BE2C (cell line): ENCODE measurements at regions not wholly inside any gene's neighbourhood (a gene's known extent, or its start where the extent isn't known, plus 50 kb on each side); places are given as distances from the start of the nearest gene placed in this dataset.

Experiments
- DNase-seq: peaks from one replicate; pipeline ENCODE4 v3.0.0-alpha.2; 2020
- H3K27me3 ChIP-seq: fragments of 250-450 bp; sonication (Bioruptor Pico); 2 replicates; pipeline ENCODE4 v1.5.1; 2020; ENCODE audit warnings: mild to moderate bottlenecking
- H3K36me3 ChIP-seq: fragments of 250-450 bp; sonication (Bioruptor Pico); 2 replicates; pipeline ENCODE4 v1.5.1; 2020; ENCODE audit warnings: mild to moderate bottlenecking
- H3K4me1 ChIP-seq: fragments of 250-450 bp; sonication (Bioruptor Pico); 2 replicates; pipeline ENCODE4 v1.5.1; 2020
- H3K4me3 ChIP-seq: 2 replicates; pipeline ENCODE4 v1.5.1; 2011; ENCODE audit warnings: low read depth, low read length
- H3K9me3 ChIP-seq: fragments of 250-450 bp; sonication (Bioruptor Pico); 2 replicates; pipeline ENCODE4 v1.5.1; 2020
- TF ChIP-seq, protein P1 (sequence below): IDR thresholded peaks from 2 replicates; pipeline ENCODE4 v1.5.1; 2012; ENCODE audit warnings: mild to moderate bottlenecking, low read depth, low read length

GRCh38 chr1:234713440-234713839, 103.5 kb upstream of the IRF2BP2 start:
- Histone ChIP-seq H3K9me3 (no peaks in the 10 kb centered on the region), H3K4me1 (peaks cover 9% of the 10 kb centered on the region), H3K36me3 (no peaks in the 10 kb centered on the region), H3K4me3 (no peak overlapping the region), H3K27me3 (no peaks in the 10 kb centered on the region)
- TF ChIP-seq, protein P1, sequence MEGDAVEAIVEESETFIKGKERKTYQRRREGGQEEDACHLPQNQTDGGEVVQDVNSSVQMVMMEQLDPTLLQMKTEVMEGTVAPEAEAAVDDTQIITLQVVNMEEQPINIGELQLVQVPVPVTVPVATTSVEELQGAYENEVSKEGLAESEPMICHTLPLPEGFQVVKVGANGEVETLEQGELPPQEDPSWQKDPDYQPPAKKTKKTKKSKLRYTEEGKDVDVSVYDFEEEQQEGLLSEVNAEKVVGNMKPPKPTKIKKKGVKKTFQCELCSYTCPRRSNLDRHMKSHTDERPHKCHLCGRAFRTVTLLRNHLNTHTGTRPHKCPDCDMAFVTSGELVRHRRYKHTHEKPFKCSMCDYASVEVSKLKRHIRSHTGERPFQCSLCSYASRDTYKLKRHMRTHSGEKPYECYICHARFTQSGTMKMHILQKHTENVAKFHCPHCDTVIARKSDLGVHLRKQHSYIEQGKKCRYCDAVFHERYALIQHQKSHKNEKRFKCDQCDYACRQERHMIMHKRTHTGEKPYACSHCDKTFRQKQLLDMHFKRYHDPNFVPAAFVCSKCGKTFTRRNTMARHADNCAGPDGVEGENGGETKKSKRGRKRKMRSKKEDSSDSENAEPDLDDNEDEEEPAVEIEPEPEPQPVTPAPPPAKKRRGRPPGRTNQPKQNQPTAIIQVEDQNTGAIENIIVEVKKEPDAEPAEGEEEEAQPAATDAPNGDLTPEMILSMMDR: no peak
- DNase-seq: no peak

- no peaks in the 10 kb centered on the region for H3K27me3 ChIP-seq
- H3K9me3 ChIP-seq: no peaks in the 10 kb centered on the region
- H3K4me3 ChIP-seq: no peak overlapping the region
- H3K36me3 ChIP-seq: no peaks in the 10 kb centered on the region
- H3K4me1 ChIP-seq: peaks cover 8% of the 10 kb centered on the region
- DNase-seq: no peak
- TF ChIP-seq, protein P1: no peak
These were observed 102.9 kb upstream of the IRF2BP2 start for GRCh38 chr1:234712891-234713305.

DNA sequence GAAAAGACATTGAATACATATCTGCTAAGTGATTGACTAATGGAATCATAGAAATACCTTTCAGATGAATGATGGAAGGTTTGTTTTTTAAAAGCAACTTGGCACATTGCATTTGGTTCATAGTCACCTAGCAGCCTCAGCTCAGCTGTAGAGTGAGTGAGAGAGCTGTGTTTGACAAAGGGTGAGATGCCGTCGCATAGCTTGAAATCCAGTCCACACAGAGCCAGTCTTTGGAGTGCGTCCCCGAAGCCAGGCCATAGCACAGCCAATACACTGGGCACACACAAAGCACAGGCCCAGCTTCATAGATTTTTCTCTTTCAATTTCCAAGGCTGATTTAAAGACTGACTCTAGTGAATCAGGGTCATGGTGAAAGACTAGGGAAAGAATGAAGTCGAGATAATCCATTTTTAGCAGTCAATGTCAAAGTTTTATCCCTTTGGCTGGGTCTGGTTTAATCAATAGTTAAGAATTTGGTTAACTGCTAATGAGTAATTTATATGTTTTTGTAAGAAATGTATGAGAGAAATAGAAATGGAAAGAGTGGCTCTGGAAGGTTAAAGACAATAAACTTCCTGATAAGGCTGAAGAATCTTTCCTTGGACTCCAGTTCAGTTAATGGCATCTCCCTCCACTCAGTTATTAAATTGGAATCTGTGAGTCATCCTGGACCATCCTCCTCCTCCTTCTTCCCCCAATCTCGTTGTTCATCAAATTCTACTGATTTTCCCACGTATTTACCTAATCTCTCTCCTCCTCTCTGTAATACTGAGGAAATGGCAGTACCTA, 101.2 kb upstream of the IRF2BP2 start:
- Histone ChIP-seq H3K27me3 (no peaks in the 10 kb centered on the region), H3K36me3 (no peaks in the 10 kb centered on the region), H3K9me3 (no peaks in the 10 kb centered on the region), H3K4me1 (no peaks in the 10 kb centered on the region; the same call in 1 of the 2 replicates), H3K4me3 (no peak overlapping the region)
- DNase-seq: no peak
- TF ChIP-seq, protein P1: no peak

- DNase-seq: no peak
- H3K4me3 ChIP-seq: no peak overlapping the region
- TF ChIP-seq, protein P1: no peak
- H3K36me3 ChIP-seq: no peaks in the 10 kb centered on the region
- H3K9me3 ChIP-seq: no peaks in the 10 kb centered on the region
- no peaks in the 10 kb centered on the region; the same call in 1 of the 2 replicates for H3K4me1 ChIP-seq
- H3K27me3 ChIP-seq: no peaks in the 10 kb centered on the region
These were observed 100.4 kb upstream of the IRF2BP2 start for GRCh38 chr1:234710381-234710780.

DNA sequence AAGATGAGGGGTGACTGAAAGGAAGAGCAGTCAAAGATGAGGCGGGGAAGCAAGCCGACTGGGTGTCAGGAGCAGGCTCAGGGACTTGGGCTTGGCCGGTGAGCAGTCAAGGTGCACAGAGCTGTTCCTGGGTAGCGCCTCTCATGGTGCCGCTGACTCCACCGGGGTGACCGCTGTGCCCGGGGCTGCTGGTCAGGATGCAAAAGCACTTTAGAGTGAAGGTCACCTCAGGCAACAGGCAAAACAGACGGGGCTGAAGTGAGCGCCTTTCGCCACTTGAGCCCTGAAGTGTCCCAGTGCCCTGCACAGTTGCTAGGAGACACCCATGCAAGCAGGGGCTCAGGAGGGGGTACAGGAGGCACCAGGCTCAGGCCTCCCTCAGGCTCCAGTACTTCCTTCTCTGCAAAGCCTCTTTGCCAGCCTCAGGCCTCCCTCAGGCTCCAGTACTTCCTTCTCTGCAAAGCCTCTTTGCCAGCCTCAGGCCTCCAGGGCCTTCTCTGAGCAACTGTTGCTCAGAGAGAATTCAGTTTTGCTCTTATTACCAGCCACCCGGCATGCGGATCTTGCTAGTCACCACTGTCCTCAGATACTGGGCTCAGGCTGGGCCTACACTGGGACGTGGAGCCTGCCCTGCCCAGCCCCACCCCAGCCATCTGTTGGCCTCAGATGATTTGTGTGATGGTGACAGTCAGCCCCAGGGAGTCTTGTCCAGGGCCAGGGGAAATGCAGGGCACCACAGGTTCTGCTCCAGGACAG, 99.7 kb upstream of the IRF2BP2 start:
- Histone ChIP-seq H3K27me3 (no peaks in the 10 kb centered on the region), H3K4me1 (no peaks in the 10 kb centered on the region; the same call in 1 of the 2 replicates), H3K4me3 (no peak overlapping the region), H3K9me3 (no peaks in the 10 kb centered on the region), H3K36me3 (no peaks in the 10 kb centered on the region)
- DNase-seq: no peak
- TF ChIP-seq, protein P1: no peak
